Suppressor macrophage treated with lipopolysaccharide for 4 hours (primary cell): ENCODE measurements at regions not wholly inside any gene's neighbourhood (a gene's known extent, or its start where the extent isn't known, plus 50 kb on each side); places are given as distances from the start of the nearest gene placed in this dataset.
"Not testable (repeated sequence)": the region's sequence is repeated elsewhere in the genome, so short reads cannot be mapped to it uniquely, and the experiment has no call there.

Experiments used
- DNase-seq: peaks from one replicate; pipeline ENCODE4 v3.0.0-alpha.2; 2020

- DNase-seq, result no peak
Observed at GRCh38 chr7:110531186-110531585, 559.7 kb upstream of the LRRN3 start.

GRCh38 chr7:110534241-110534931 is 556.5 kb upstream of the LRRN3 start:
- DNase-seq, result no peak

DNA sequence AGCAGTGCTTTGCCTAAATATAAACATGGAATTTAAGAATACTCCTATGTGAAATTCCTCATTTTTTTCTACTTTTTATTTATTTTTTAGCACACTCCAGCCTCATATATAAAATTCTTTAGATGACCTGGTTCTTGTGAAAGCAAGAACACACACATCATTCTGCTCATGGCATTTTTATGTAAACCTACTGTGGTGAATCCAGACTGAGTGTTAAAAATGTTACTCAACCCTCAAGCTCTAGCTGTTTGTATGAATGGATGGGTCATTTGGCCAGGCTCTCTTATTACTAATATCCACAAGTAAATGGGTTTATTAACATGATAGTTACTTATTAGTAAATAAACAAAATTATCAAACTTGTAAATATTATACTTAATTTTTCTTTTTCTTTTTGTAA is 551.7 kb upstream of the LRRN3 start:
- no peak for DNase-seq

DNA sequence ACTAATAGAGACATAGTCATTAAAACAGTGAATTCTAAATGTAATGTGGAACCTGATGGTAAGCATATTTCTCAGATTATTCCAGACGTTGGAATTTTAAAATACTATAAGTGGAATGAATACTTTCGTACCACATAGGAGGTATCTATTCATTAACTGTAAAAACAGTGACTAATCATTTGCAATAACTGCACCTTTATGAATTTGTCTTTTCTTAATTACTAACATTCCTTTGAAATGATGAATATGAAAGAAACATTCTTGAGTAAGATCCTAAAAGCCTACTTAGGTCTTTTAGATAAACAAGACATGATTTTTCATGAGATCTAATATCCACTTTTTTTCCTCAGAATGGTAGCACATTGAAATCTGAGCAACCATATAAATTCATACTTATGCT is 549.0 kb upstream of the LRRN3 start:
- no peak for DNase-seq

DNA sequence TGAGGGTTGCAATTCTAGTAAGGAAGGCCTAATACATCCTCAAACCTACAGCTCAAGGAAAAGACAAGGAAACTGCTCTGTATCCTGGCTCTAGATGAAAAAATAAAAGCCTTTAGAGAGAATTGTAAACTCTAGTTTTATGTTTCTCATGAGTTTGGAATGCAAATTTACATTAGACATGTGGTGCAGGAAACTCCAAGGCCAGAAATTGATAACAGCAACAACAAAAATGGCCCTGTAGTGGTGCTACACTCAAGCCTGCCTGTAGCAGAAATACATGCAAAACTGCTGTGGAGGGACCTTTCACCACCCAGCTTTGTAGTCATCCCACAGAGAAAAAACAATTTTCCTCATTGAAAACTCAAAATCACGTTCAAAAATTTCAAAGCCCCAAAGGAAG is 546.7 kb upstream of the LRRN3 start:
- DNase-seq, result no peak

DNA sequence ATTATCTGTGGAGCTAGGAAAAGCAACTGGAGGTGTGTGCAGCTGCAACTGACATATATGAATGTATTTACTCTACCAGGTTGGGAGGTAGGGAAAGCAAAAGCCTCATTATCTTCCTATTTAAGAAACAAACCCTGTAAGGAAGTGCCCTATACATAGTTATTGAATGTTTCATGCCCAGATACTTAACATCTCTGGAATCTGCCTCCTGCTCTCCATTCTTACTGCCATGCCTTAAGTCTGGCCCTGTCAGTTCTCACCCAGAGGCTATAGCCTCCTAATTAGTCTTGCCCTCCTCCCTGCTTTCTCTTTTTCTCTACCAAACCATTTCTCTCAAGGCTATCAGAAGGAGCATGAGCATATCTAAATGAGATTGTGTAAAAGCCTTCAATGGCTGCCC is 542.6 kb upstream of the LRRN3 start:
- no peak for DNase-seq

DNA sequence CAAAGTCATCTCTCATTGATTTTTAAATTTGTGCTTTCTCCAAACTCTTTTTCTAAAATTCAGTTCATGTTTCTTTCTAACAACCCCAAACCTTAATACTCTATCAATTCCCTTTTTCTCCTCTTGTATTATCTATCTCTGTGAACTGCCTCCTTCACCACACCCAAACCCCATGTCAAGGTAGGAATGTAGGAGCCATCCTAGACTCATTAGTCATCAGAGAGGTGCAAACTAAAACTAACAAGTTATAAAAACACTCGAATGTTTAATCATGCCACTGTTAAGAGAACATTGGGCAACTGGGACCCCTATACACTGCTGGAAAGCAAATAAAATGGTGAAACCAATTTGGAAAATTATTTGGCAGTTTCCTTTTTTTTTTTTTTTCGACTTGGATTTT is 533.8 kb upstream of the LRRN3 start:
- no peak for DNase-seq

DNA sequence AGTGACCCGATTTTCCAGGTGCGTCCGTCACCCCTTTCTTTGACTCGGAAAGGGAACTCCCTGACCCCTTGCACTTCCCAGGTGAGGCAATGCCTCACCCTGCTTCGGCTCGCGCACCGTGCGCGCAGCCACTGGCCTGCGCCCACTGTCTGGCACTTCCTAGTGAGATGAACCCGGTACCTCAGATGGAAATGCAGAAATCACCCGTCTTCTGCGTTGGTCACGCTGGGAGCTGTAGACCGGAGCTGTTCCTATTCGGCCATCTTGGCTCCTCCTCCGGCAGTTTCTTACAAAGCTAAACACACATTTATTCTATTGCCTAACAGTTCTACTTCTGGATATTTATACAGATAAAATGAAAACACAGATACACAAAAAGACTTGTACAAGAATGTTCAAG is 527.6 kb upstream of the LRRN3 start:
- not testable (repeated sequence) for DNase-seq

- no peak for DNase-seq
Observed at GRCh38 chr7:110564246-110564645, 526.7 kb upstream of the LRRN3 start.

DNA sequence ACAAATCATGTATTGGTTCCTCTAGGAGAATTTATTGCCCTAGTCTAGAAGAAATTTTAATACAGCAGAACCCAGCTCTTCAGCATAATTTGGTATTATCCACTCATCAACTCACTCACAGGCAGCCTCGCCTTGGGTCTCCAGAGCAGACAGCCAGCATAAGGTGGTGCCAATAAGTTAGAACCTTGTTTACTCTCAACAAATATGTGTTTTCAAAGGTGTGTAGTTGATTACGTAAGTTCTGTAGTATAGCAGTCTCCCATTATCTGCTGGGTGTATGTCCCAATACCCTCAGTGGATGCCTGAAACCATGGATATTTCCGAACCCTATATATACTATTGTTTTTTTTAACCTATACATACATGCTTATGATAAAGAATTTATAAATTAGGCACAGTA is 522.5 kb upstream of the LRRN3 start:
- no peak for DNase-seq

DNA sequence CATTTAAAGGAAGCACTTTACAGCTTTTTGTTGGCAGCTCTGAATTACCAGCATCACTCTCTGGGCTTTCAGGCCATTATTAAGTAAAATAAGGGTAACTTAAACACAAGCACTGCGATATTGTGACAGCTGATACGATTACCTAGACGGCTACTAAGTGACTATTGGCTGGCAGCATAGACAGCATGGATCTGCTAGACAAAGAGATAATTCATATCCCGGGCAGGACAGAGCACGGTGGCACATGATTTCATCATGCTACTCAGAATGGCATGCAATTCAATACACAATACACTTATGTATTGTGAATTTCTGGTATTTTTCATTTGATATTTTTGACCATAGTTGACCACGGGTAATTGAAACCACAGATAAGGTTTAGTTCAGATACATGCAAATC is 522.0 kb upstream of the LRRN3 start:
- DNase-seq, result no peak

DNA sequence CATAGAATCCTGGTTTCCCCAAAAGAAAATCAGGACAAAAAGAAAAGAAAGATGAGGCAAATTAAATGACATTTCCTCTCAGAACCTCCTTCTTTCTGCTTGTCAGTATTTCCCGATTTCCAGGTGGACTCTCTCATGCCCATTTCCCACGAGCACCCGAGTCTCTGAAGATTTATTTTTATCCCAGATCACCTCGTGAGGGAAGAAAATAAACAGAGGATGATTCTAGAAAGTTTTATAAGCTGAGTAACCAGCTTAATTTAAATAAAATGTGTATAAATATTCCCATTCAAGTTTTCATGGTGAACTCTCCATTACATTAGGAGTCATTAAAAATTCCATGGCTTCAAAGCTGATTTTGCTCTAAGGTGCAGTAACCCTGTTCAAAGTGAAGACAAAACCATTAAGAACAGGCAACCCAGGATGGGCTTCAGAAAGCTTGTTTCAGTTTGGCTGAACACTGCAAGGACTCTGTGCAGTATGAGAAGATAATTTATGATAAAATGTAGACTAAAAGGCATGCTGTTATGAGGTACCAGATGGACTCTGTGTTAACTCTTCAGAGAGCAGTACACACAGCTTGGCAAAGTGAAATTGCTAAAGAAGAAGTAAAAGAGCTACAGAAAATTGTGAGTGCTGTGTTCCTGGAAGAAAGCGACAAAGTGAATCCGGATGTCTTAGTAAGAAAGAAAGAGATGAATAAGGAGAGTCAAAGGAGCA is 521.3 kb upstream of the LRRN3 start:
- DNase-seq, result no peak

DNA sequence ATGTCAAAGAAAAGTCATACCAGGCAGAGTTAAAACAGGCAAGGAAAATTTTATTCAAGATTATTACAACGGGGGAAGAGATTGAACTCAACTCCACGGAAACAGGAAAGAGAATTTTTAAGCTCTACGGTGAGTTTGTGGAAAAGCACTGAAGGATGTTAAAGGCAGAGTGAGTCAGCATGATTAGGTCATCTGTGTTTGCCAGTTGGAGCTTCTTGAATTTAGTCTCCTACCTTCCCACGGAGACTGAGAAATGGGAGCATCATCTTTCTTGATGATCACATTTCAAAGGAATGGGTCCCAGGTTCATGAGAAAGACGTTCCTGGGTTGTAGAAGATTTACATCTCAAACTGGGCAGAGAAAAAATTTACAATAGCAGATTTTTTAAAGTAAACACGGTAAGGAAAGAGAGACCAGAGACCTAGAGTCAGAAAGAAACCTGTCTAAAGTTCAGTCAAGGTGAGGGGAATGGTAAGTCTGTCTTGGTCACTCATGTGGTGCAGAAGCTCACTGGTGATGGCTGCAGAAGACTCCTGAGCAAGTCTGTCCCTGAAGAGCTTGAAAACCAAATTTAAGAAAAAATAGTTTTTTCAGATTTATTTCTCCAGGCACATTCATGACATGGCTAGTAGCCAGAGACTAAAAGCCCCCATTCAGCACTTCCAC is 516.9 kb upstream of the LRRN3 start:
- no peak for DNase-seq

- no peak for DNase-seq
Observed at GRCh38 chr7:110587294-110587693, 503.6 kb upstream of the LRRN3 start.

GRCh38 chr7:110590415-110590814 is 500.5 kb upstream of the LRRN3 start:
- DNase-seq, result no peak

- no peak for DNase-seq
Observed at GRCh38 chr7:110591341-110591740, 499.6 kb upstream of the LRRN3 start.

- no peak for DNase-seq
Observed at GRCh38 chr7:110592557-110592956, 498.4 kb upstream of the LRRN3 start.

GRCh38 chr7:110593355-110593754 is 497.6 kb upstream of the LRRN3 start:
- DNase-seq, result no peak

- no peak for DNase-seq
Observed at GRCh38 chr7:110595694-110596093, 495.2 kb upstream of the LRRN3 start.

GRCh38 chr7:110600956-110601355 is 490.0 kb upstream of the LRRN3 start:
- no peak for DNase-seq

DNA sequence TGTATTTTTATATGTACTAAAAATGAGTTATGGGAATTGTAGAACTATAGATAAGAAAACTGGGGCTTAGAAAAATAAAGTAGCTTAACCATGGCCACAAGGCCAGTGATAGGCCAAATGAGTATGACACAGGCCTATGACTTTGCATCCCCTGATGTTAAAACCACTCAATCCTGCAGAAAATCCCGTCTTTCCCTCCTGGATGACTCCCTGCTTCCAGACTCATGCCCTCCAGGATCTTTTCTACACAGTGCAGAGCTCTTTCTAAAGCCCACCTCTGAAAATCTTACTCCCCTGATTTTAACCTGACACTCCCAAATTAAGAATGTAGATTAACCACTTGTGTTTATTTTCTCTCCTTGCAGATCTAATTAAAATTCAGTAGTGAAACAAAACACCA is 489.2 kb upstream of the LRRN3 start:
- no peak for DNase-seq

DNA sequence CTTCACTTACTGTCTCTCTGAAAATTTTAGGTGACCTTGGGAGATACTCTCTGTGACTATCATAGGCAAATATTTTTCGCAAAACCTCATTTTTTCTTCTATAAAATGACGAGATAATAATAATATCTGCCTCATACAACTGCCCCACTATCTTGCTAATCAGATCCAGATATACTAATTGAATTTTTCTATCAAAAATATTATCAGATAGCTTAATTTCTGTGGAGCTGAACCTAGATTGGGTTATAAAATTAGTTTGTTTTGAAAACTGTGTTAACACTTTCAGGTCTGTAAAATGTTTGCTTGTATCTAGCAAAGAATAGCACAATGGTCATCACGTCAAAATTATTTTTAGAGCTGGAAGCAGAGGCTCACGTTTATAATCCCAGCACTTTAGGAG is 486.7 kb upstream of the LRRN3 start:
- DNase-seq, result no peak

DNA sequence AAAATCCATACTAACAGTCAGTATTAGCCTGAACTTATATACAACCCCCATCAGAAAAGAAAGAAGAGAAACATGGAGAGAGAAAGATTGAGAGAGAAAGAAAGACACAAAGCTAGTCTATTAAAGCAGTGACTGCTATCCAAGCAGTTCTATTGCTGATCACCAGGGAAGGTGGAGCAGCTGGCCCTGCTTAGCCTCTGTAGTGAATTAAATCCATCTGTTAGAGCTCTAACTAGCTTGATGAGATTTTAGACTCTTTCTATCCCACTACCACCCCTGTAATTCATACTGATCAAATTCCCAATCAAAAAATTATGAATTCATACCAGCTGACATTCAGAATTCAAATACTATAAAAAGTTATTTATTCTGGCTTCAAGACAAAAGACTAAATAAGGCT is 486.0 kb upstream of the LRRN3 start:
- DNase-seq, result no peak
